NOMO-1 (cell line): ENCODE measurements at regions not wholly inside any gene's neighbourhood (a gene's known extent, or its start where the extent isn't known, plus 50 kb on each side); places are given as distances from the start of the nearest gene placed in this dataset.

ENCODE experiments used
- DNase-seq, 2 experiments: peaks; one replicate each; lab custom pipeline; 2025; ENCODE audit not compliant: unreplicated experiment in 2 of 2; lab: John Stamatoyannopoulos, UW

DNA sequence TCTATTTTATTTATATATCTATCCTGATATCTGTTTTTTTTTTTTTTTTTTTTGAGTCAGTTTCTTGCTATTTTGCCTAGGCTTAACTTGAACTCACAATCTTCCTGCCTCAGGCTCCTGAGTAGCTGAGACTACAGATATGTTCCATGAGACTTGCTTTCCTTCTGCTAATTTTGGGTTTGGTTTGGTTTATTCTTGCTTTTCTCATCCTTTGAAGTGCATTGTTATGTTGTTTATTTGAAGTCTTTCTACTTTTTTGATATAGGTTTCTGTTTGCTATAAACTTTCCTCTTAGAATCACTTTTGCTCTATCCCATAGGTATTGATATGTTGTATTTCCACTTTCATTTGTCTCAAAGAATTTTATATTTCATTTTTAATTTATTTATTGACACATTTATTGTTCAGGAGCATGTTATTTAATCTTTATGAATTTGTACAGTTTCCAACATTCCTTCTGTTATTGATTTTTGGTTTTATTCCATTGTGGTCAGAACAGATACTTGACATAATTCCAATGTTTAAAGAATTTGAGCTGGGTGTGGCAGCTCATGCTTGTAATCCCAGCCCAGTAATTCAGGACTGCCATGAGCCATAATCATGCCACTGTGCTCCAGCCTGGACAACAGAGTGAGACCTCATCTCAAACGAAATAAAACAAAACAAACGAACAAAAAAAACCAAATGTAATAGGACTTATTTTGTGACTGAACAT lies 62.3 kb upstream of the PLSCR4 start:
- DNase-seq, result no peak

DNA sequence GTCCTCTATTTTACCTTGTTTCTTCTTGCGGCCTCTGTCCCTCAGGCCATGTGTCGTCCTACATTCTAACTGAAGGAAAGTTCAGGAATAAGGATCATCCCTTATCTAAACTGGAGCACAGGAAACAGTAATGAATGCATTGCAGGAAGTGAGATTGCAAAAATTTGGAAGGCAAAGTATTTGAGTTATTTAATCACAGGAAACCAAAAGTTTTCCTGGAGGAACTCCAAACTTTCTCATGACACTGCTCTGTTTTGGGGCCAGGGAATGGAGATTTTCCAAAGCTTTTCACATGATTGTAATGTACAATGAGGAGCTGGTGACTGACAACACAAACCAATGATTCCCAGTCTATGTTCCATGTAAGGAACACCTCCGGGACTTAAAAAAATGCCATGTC lies 57.8 kb upstream of the PLSCR4 start:
- DNase-seq, result no peak

DNA sequence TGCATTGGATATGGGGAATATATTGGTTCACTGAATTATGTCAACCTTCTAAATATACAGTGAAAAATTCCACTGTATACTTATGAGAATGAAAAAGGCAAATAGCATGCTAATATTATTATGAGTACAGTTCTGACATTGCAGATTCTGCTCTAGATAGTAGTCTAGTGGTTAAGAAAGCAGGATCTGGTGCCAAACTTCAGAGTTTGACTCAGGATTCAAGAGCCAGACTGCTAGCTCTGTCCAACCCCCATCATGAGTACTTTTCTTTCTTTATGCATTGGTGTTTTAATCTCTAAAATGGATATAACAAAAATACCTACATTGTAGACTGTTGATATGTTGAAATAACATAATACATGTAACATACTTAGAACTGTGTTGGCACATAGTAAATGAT lies 57.3 kb upstream of the PLSCR4 start:
- no peak for DNase-seq

DNA sequence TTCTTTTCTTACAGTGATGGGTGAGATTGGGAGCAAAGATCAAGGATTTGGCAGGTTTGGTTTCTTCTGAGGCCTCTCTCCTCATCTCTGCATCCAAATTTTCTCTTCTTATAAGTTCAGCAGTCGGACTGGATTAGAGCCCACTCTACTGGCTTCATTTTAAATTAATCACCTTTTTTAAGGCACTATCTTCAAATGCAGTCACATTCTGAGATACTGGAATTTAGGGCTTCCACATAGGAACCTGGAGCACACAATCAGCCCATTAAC lies 56.5 kb upstream of the PLSCR4 start:
- no peak for DNase-seq

DNA sequence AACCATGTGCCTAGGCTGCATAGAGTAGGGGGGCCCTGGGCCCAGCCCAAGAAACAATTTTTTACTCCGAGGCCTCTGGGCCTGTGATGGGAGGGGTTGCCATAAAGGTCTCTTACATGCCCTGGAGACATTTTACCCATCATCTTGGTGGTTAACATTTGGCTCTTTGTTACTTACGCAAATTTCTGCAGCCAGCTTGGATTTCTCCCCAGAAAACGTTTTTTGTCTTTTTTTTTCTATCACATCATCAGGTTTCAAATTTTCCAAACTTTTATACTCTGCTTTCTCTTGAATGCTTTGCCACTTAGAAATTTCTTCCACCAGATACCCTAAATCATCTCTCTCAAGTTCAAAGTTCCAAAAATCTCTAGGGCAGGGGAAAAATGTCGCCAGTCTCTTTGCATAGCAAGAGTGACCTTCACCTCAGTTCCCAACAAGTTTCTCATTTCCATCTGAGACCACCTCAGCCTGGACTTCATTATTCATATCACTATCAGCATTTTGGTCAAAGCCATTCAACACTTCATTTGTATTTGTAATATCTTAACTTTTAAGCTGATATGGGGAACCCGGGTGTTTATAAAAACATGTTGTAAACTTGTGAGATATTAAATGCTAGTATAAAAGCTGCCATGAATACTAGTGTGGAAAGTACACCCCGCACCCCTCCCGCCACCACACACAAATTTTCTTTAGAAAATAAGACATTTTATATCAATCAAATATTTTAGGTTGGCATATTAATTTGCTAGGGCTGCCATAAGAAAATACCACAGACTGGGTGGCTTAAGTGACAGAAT lies 56.0 kb upstream of the PLSCR4 start:
- no peak for DNase-seq

DNA sequence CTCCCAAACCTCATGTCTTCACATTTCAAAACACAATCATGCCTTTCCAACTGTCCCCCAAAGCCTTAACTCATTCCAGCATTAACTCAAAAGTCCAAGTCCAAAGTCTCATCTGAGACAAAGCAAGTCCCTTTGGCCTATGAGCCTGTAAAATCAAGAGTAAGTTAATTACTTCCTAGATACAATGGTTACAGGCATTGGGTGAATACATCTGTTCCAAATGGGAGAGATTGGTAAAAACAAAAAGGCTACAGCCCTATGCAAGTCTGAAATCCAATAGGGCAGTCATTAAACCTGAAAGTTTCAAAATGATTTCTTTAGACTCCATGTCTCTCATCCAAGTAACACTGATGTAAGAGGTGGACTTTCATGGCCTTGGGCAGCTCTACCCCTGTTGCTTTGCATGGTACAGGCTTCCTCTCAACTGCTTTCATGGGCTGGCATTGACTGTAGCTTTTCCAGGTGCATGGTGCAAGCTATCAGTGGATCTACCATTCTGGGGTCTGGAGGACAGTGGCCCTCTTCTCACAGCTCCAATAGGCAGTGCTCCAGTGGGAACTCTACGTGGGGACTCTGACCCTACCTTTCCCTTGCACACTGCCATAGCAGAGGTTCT lies 55.0 kb upstream of the PLSCR4 start:
- no peak for DNase-seq

DNA sequence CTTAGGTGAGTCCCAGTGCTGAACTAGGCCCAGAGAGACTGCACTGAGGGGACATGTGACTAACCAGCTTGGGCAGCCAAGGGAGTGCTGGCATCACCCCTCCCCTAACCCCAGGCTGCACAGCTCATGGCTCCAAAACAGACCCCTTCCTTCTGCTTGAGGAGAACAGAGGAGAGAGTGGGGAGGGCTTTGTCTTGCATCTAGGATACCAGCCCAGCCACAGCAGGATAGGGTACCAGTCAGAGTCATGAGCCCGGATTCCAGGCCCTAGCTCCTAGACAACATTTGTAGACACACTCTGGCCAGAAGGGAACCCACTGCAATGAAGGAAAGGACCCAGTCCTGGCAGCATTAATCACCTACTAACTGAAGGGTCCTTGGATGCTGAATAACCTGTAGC lies 49.9 kb upstream of the PLSCR4 start:
- no peak for DNase-seq
